Heart right ventricle (tissue), 16 donors: ENCODE measurements at regions not wholly inside any gene's neighbourhood (a gene's known extent, or its start where the extent isn't known, plus 50 kb on each side); places are given as distances from the start of the nearest gene placed in this dataset.

Source experiments
- ATAC-seq, 8 donors: fragments of 200-7000 bp; cut with Tn5 transposase; one replicate each; pipeline ENCODE4 v1.9.1; 2020; ENCODE audit warnings: mild to moderate bottlenecking in 8 of 8, moderate library complexity in 8 of 8, moderate number of reproducible peaks in 1 of 8
- DNase-seq, 2 donors: peaks; one replicate each; pipeline ENCODE4 v3.0.0-alpha.2; 2020
- H3K27ac ChIP-seq, 10 donors: fragments of 200-600 bp; sonication (generic) in 2 of 10; one replicate each; pipeline versions ENCODE4 v1.5.0 to v1.8.0; 2020 to 2022; ENCODE audit warnings: mild to moderate bottlenecking in 3 of 10
- H3K27me3 ChIP-seq, 7 donors: fragments of 200-600 bp; one replicate each; pipeline ENCODE4 v1.8.0; 2021 to 2022; ENCODE audit warnings: mild to moderate bottlenecking in 2 of 7
- H3K36me3 ChIP-seq, 9 donors: fragments of 200-600 bp; sonication (generic) in 1 of 9; one replicate each; pipeline versions ENCODE4 v1.5.0 to v1.8.0; 2020 to 2022; ENCODE audit warnings: mild to moderate bottlenecking in 2 of 9
- H3K4me1 ChIP-seq, 9 donors: fragments of 200-600 bp; sonication (generic) in 1 of 9; one replicate each; pipeline versions ENCODE4 v1.5.0 to v1.8.0; 2020 to 2022; ENCODE audit warnings: mild to moderate bottlenecking in 4 of 9
- H3K4me3 ChIP-seq, 10 donors: fragments of 200-600 bp; sonication (generic) in 2 of 10; one replicate each; pipeline versions ENCODE4 v1.5.0 to v1.8.0; 2020 to 2022; ENCODE audit warnings: mild to moderate bottlenecking in 7 of 10, moderate library complexity in 2 of 10
- H3K9me3 ChIP-seq, 11 donors: fragments of 200-600 bp in 10 of 11; sonication (generic) in 2 of 11; one replicate each; pipeline versions ENCODE4 v1.5.0 to v1.8.0; 2013 to 2022; ENCODE audit warnings: mild to moderate bottlenecking in 2 of 11, control low read depth in 1 of 11, moderate library complexity in 1 of 11
- WGBS, 2 donors: extraction: QIAGEN DNeasy Blood & Tissue Kit; methylation state at CpG; one replicate each; pipeline ENCODE4 v1.1.7; 2013; ENCODE audit warnings: inconsistent platforms in 1 of 2; 5-methylcytosine and 5-hydroxymethylcytosine counted together
- intact Hi-C, 10 donors: fragments of 100-400 bp; cut with DNase I; formaldehyde crosslinking; loops; one replicate each; pipeline versions ENCODE4 v1.11.1 to v1.14.2; 2022
- TF ChIP-seq, protein P1 (sequence below), 9 donors: fragments of 200-600 bp; sonication (generic) in 2 of 9; IDR thresholded peaks; one replicate each; pipeline versions ENCODE4 v1.5.0 to v1.8.0; 2021 to 2022; ENCODE audit warnings: antibody characterized with exemption in 9 of 9, mild to moderate bottlenecking in 5 of 9, moderate library complexity in 1 of 9
- donor health status: Arrhythmogenic right ventricular cardiomyopathy.
- donor health status: ischemic (EF 13 %, LVEDD 7.1; RV severe dilation, severe dysfunction).
- donor health status: healthy with polysubstance abuse.
- donor health status: DM: no; HTN: yes; CAD: no.
- donor health status: DM: no; HTN: no; CAD: no.
- donor health status: ischemic (EF 25% LVEDD 6.9; RV normal size, moderate dysfunction).
- donor health status: ischemic (EF 25% LVEDD 5.7; RV mildly dilated, moderate dysfunction).
- donor health status: healthy.
- donor health status: DM: yes; HTN: yes; CAD: no.
- donor health status: Ischemic cardiomyopathy.
- donor health status: ischemic (EF 35%, LVEDD 5.7; RV mildly dilated, moderate dysfunction).
- donor health status: nonischemic (EF 11% LVEDD 7.7; RV severe dilation, severe dysfunction).
- donor health status: DM: yes; HTN: yes; CAD: no.
- donor health status: PGD.
- donor health status: ischemic (EF 29% LVEDD 5.4; RV normal size, mild dysfunction).
- donor health status: nonischemic (EF 23%, LVEDD 6.1; RV moderate dilation, normal function).

GRCh38 chr22:46054091-46055073, 77.4 kb upstream of the WNT7B start:
- DNase-seq (peak; percentile 77 to 86), ATAC-seq (peak; percentile 55 to 79 (median 68))
- H3K27ac ChIP-seq, result peak overlapping the region; percentile 98 to 100 (median 100)
- H3K36me3 ChIP-seq, result peaks cover 0 to 11% (median 0%) of the 10 kb centered on the region in 9 donors
- peak overlapping the region; percentile 68 to 87 (median 78) for H3K4me3 ChIP-seq
- no peaks in the 10 kb centered on the region for H3K27me3 ChIP-seq
- H3K4me1 ChIP-seq, result peaks cover 36 to 92% (median 83%) of the 10 kb centered on the region in 9 donors
- no peaks in the 10 kb centered on the region for H3K9me3 ChIP-seq
- 2 to 7% methylated on average over 29 to 42 of the region's 42 CpGs for WGBS, 2 donors
- TF ChIP-seq, protein P1, sequence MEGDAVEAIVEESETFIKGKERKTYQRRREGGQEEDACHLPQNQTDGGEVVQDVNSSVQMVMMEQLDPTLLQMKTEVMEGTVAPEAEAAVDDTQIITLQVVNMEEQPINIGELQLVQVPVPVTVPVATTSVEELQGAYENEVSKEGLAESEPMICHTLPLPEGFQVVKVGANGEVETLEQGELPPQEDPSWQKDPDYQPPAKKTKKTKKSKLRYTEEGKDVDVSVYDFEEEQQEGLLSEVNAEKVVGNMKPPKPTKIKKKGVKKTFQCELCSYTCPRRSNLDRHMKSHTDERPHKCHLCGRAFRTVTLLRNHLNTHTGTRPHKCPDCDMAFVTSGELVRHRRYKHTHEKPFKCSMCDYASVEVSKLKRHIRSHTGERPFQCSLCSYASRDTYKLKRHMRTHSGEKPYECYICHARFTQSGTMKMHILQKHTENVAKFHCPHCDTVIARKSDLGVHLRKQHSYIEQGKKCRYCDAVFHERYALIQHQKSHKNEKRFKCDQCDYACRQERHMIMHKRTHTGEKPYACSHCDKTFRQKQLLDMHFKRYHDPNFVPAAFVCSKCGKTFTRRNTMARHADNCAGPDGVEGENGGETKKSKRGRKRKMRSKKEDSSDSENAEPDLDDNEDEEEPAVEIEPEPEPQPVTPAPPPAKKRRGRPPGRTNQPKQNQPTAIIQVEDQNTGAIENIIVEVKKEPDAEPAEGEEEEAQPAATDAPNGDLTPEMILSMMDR (IDR thresholded peaks at IDR 0.05), result no peak
- intact Hi-C loops, result loop anchor here in 1 of 10 donors (2.0 kb wide), 1 partner anchor 14 kb away; no protein-coding TSS in a partner anchor

DNA sequence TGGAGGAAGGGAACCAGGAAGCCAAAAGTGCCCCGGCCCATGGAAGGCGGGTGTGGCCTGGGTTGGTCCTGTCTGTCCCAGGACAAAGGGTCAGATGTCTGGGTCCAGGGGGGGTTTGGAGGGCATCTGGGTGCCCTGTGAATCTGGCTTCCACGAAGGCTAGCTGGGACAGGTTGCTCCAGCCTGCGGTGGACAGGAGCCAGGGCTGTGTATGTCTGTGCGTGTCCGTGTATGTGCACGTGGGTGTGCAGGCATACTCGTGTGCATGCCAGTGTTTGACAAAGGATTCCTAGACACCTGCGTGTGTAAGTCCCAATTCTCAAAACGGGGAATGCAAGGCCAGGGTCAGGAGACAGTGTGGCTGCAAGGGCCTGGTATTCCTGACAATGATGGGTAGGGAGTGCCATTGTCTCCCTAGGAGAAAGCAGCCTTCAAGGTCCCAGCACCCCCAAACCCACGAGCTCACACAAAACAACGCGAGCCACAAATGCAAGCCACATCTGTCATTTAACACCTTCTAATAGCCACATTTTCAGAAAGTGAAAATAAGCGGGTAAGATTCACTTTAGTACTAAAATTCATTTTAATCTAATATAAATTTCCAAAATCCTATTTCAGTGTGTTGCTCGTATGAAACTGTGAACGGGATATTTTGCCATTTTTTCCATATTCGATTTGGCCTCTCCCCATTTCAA, 78.4 kb upstream of the WNT7B start:
- 22 to 35% methylated on average over 17 of the region's 17 CpGs for WGBS, 2 donors
- H3K36me3 ChIP-seq, result peaks cover 0 to 3% (median 0%) of the 10 kb centered on the region in 9 donors
- ATAC-seq (peak in 6 of 8 donors; percentile 1 to 38 (median 2)), DNase-seq (no peak)
- peak overlapping the region; percentile 98 to 100 (median 100) for H3K27ac ChIP-seq
- peaks cover 34 to 93% (median 89%) of the 10 kb centered on the region in 9 donors for H3K4me1 ChIP-seq
- no peaks in the 10 kb centered on the region for H3K27me3 ChIP-seq
- TF ChIP-seq, protein P1 (IDR thresholded peaks at IDR 0.05), result no peak
- H3K4me3 ChIP-seq, result peak overlapping the region; percentile 19 to 87 (median 78)
- intact Hi-C loops, result loop anchor here in 1 of 10 donors (2.0 kb wide), 1 partner anchor 13 kb away; no protein-coding TSS in a partner anchor
- no peaks in the 10 kb centered on the region for H3K9me3 ChIP-seq

DNA sequence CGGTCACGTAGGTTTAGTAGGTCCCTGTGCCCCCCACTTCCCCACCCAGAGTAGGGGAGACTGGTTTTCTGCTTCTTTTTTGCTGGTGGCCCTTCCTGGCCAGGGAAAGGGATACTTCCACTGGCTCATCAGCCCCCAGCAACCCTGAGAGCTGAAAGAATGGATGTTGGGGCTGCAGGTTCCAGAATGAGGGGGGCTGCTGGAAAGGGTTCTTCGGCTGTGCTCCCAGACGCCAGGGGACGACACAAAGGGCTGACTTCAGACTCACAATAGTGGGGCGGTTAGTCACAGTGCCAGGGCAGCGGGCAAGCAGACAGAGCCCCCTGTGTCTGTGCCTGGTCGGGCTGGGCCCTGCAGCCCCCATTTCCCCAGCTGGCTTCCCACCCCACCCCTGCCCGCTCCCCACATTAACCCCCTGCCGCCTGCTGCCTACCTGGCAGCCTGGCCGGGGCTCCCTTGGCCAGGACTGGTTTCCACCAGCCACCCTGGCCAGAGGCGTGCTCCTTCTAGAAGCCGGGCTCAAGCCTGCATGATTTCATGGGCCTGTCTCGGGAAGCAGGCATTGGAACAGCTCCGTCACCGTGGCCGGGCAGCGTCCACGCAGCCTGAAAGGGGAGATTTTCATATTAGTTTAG, 79.1 kb upstream of the WNT7B start:
- peak in 1 of 8 donors; percentile 9 for ATAC-seq

More for the DNA sequence above, 79.1 kb upstream of the WNT7B start:
- peak overlapping the region in 9 of 10 donors; percentile 22 to 87 (median 76) for H3K4me3 ChIP-seq
- H3K27ac ChIP-seq, result peak overlapping the region; percentile 98 to 100 (median 100)
- H3K9me3 ChIP-seq, result no peaks in the 10 kb centered on the region
- DNase-seq, result peak in 1 of 2 donors; percentile 40
- WGBS, 2 donors, result 21 to 33% methylated on average over 19 of the region's 19 CpGs
- TF ChIP-seq, protein P1 (IDR thresholded peaks at IDR 0.05), result no peak
- no peaks in the 10 kb centered on the region for H3K27me3 ChIP-seq
- intact Hi-C loops, result loop anchor here in 1 of 10 donors (2.0 kb wide), 1 partner anchor 13 kb away; no protein-coding TSS in a partner anchor
- H3K36me3 ChIP-seq, result no peaks in the 10 kb centered on the region
- H3K4me1 ChIP-seq, result peaks cover 34 to 93% (median 89%) of the 10 kb centered on the region in 9 donors
